CD14-positive monocyte (primary cell): ENCODE measurements at regions not wholly inside any gene's neighbourhood (a gene's known extent, or its start where the extent isn't known, plus 50 kb on each side); places are given as distances from the start of the nearest gene placed in this dataset.

Source experiments
- DNase-seq, 3 donors: peaks; one replicate each; pipeline ENCODE4 v3.0.0-alpha.2; 2011 to 2022
- H2AFZ ChIP-seq: 2 replicates; pipeline ENCODE4 v1.6.0; 2012; ENCODE audit warnings: mild to moderate bottlenecking, low read depth, low read length, inconsistent platforms; ENCODE audit not compliant: insufficient read depth, poor library complexity, severe bottlenecking
- H3K27ac ChIP-seq, 2 donors: 1 replicate in 1 of 2; 2 replicates in 1 of 2; pipeline ENCODE4 v1.5.1; 2012 to 2013; ENCODE audit warnings: low read length in 2 of 2, control low read depth in 1 of 2, inconsistent platforms in 1 of 2, low read depth in 1 of 2, mild to moderate bottlenecking in 1 of 2
- H3K27me3 ChIP-seq, 2 donors: one replicate each; pipeline versions ENCODE4 v1.6.0 to v1.6.1; 2011 to 2013; ENCODE audit warnings: low read length in 2 of 2; ENCODE audit not compliant: control insufficient read depth in 2 of 2, insufficient read depth in 2 of 2
- H3K36me3 ChIP-seq, 2 donors: replicated peaks in 1 of 2; 1 replicate in 1 of 2; 2 replicates in 1 of 2; pipeline versions ENCODE4 v1.5.1 to v1.6.1; 2012 to 2013; ENCODE audit warnings: low read length in 2 of 2, control low read depth in 1 of 2, inconsistent platforms in 1 of 2, mild to moderate bottlenecking in 1 of 2; ENCODE audit not compliant: insufficient read depth in 2 of 2, control insufficient read depth in 1 of 2
- H3K4me1 ChIP-seq, 2 donors: 1 replicate in 1 of 2; 2 replicates in 1 of 2; pipeline versions ENCODE4 v1.5.1 to v1.6.1; 2012 to 2013; ENCODE audit warnings: low read length in 2 of 2, control low read depth in 1 of 2, inconsistent platforms in 1 of 2, mild to moderate bottlenecking in 1 of 2, moderate library complexity in 1 of 2; ENCODE audit not compliant: insufficient read depth in 2 of 2, control insufficient read depth in 1 of 2
- H3K4me2 ChIP-seq: replicated peaks from 2 replicates; pipeline ENCODE3; 2012; ENCODE audit warnings: low read length, moderate library complexity, mild to moderate bottlenecking; ENCODE audit not compliant: poor library complexity, severe bottlenecking; ENCODE audit errors: extremely low read depth
- H3K4me3 ChIP-seq, 3 experiments: fragments of 200-600 bp in 1 of 3; sonication (generic) in 1 of 3; replicated peaks in 1 of 3; 1 replicate in 2 of 3; 2 replicates in 1 of 3; pipeline ENCODE4 v1.5.1; 2011 to 2013; ENCODE audit warnings: low read length in 3 of 3, mild to moderate bottlenecking in 3 of 3, control low read depth in 2 of 3, low read depth in 2 of 3, inconsistent platforms in 1 of 3, moderate library complexity in 1 of 3
- H3K79me2 ChIP-seq: 2 replicates; pipeline ENCODE4 v1.6.0; 2012; ENCODE audit warnings: mild to moderate bottlenecking, control low read depth, inconsistent platforms, low read length, moderate library complexity; ENCODE audit not compliant: insufficient read depth
- H3K9ac ChIP-seq: 2 replicates; pipeline ENCODE4 v1.6.0; 2017; ENCODE audit warnings: low read length, mild to moderate bottlenecking; ENCODE audit not compliant: insufficient read depth, poor library complexity, severe bottlenecking
- H3K9me3 ChIP-seq, 2 donors: replicated peaks in 1 of 2; 1 replicate in 1 of 2; 2 replicates in 1 of 2; pipeline versions ENCODE4 v1.5.1 to v1.6.1; 2012 to 2013; ENCODE audit warnings: low read length in 2 of 2, control low read depth in 1 of 2; ENCODE audit not compliant: control insufficient read depth in 1 of 2, insufficient read depth in 1 of 2
- H4K20me1 ChIP-seq: 2 replicates; pipeline ENCODE4 v1.6.0; 2012; ENCODE audit warnings: mild to moderate bottlenecking, low read length, control low read depth, moderate library complexity; ENCODE audit not compliant: insufficient read depth
- H3K27ac Mint-ChIP-seq, 7 donors: one replicate each; pipeline ENCODE4 v1.8.0; 2020; ENCODE audit warnings: mild to moderate bottlenecking in 7 of 7, mixed read lengths in 7 of 7, moderate library complexity in 6 of 7, inconsistent platforms in 2 of 7
- H3K27me3 Mint-ChIP-seq, 3 donors: one replicate each; pipeline ENCODE4 v1.8.0; 2021 to 2022; ENCODE audit warnings: low read depth in 3 of 3, mild to moderate bottlenecking in 3 of 3, mixed read lengths in 3 of 3, moderate library complexity in 3 of 3, inconsistent platforms in 1 of 3
- H3K36me3 Mint-ChIP-seq, 2 donors: one replicate each; pipeline ENCODE4 v1.8.0; 2020; ENCODE audit warnings: mixed read lengths in 2 of 2, inconsistent platforms in 1 of 2, mild to moderate bottlenecking in 1 of 2
- H3K4me1 Mint-ChIP-seq: one replicate; pipeline ENCODE4 v1.8.0; 2020; ENCODE audit warnings: mild to moderate bottlenecking, mixed read lengths
- H3K4me3 Mint-ChIP-seq, 2 donors: one replicate each; pipeline ENCODE4 v1.8.0; 2020; ENCODE audit warnings: mild to moderate bottlenecking in 2 of 2, mixed read lengths in 2 of 2, moderate library complexity in 1 of 2
- H3K9me3 Mint-ChIP-seq, 7 donors: one replicate each; pipeline ENCODE4 v1.8.0; 2020 to 2022; ENCODE audit warnings: mixed read lengths in 7 of 7, mild to moderate bottlenecking in 6 of 7, moderate library complexity in 6 of 7, inconsistent platforms in 2 of 7
- CTCF ChIP-seq: fragments of 200-600 bp; IDR thresholded peaks from one replicate; pipeline ENCODE4 v1.8.0; 2022; ENCODE audit warnings: antibody characterized with exemption, mild to moderate bottlenecking
- WGBS: methylation state at CpG from one replicate; pipeline ENCODE4 v1.1.5; 2013; ENCODE audit warnings: missing lambda C conversion rate; ENCODE audit not compliant: insufficient coverage; 5-methylcytosine and 5-hydroxymethylcytosine counted together
- intact Hi-C, 2 donors: fragments of 100-400 bp; cut with micrococcal nuclease; formaldehyde crosslinking; loops; one replicate each; pipeline versions ENCODE4 v1.15.0 to v1.15.1; 2023

DNA sequence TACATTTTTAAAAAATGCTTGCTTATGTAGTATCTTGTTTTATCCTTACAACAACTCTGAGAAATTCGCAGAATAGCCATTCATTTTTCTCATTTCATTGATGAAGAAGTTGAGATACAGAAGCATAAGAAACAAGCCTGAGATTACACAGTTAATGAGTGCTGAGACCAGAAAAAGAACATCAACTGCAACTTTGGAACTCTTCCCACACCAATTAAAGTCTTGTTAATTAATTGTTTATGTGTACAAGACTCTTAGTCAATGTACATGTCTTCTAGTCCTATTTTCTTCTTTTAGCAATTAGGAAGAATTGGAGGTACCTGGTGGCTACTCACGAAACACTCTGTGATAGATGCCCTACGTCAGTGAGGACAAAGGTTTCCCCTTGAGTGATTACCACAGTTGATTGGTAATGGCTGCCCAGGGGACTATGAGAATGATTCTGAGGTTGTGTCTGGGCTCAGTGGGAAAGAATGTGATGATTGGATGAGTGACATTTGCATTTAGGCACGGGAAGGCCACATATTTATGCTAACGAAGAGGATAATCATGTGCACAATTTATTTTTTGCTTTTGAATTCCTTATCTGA is 187.4 kb upstream of the KCNK2 start:
- Histone ChIP-seq H2AFZ (no peak overlapping the region), H3K36me3 (no peaks in the 10 kb centered on the region), H3K9ac (no peak overlapping the region), H3K9me3 (no peaks in the 10 kb centered on the region), H3K27ac (no peak overlapping the region), H3K4me2 (no peak overlapping the region), H3K4me1 (no peaks in the 10 kb centered on the region), H3K79me2 (no peaks in the 10 kb centered on the region), H3K4me3 (no peak overlapping the region), H3K27me3 (no peaks in the 10 kb centered on the region), H4K20me1 (no peaks in the 10 kb centered on the region)
- intact Hi-C loops, result no loop called here
- TF ChIP-seq CTCF, result no peak
- Mint-ChIP-seq H3K27me3 (no peaks in the 10 kb centered on the region), H3K4me1 (no peaks in the 10 kb centered on the region), H3K4me3 (no peak overlapping the region), H3K27ac (no peak overlapping the region), H3K9me3 (peaks cover 0 to 10% (median 3%) of the 10 kb centered on the region in 7 donors), H3K36me3 (no peaks in the 10 kb centered on the region)
- WGBS, result 93% methylated on average over 2 of the region's 5 CpGs
- no peak for DNase-seq

GRCh38 chr1:214896921-214897320 is 185.6 kb upstream of the KCNK2 start:
- H3K4me1 ChIP-seq, result no peaks in the 10 kb centered on the region
- no peaks in the 10 kb centered on the region for H3K4me1 Mint-ChIP-seq
- no peak overlapping the region for H3K27ac ChIP-seq
- H2AFZ ChIP-seq, result no peak overlapping the region
- no peak overlapping the region for H3K9ac ChIP-seq
- no peaks in the 10 kb centered on the region for H3K9me3 ChIP-seq
- H4K20me1 ChIP-seq, result no peaks in the 10 kb centered on the region
- intact Hi-C loops, result no loop called here
- TF ChIP-seq CTCF, result no peak
- no peaks in the 10 kb centered on the region for H3K27me3 Mint-ChIP-seq
- H3K4me3 ChIP-seq, result no peak overlapping the region
- H3K36me3 Mint-ChIP-seq, result no peaks in the 10 kb centered on the region
- H3K27me3 ChIP-seq, result no peaks in the 10 kb centered on the region
- peaks cover 0 to 8% (median 0%) of the 10 kb centered on the region in 7 donors for H3K9me3 Mint-ChIP-seq
- H3K79me2 ChIP-seq, result no peaks in the 10 kb centered on the region
- no peak for DNase-seq
- WGBS, result 71% methylated on average over 1 of the region's 2 CpGs
- H3K4me3 Mint-ChIP-seq, result no peak overlapping the region
- no peak overlapping the region for H3K27ac Mint-ChIP-seq
- no peaks in the 10 kb centered on the region for H3K36me3 ChIP-seq
- H3K4me2 ChIP-seq, result no peak overlapping the region
